Mesothelial cell of epicardium (in vitro differentiated cells): ENCODE measurements at regions not wholly inside any gene's neighbourhood (a gene's known extent, or its start where the extent isn't known, plus 50 kb on each side); places are given as distances from the start of the nearest gene placed in this dataset.
A peak's percentile ranks its signal among the peaks of the same experiment; 100 is the strongest.

ENCODE experiments used
- DNase-seq, 2 experiments: peaks; one replicate each; pipeline ENCODE4 v3.0.0; 2021; ENCODE audit warnings: low spot score in 2 of 2; ENCODE audit not compliant: unreplicated experiment in 2 of 2
- H3K27ac Mint-ChIP-seq: 2 replicates; pipeline ENCODE4 v1.8.0; 2021; ENCODE audit warnings: mixed read lengths
- H3K27me3 Mint-ChIP-seq: 2 replicates; pipeline ENCODE4 v1.8.0; 2021; ENCODE audit warnings: low read depth, mixed read lengths
- H3K36me3 Mint-ChIP-seq: 2 replicates; pipeline ENCODE4 v1.8.0; 2021; ENCODE audit warnings: mixed read lengths
- H3K4me1 Mint-ChIP-seq: 2 replicates; pipeline ENCODE4 v1.8.0; 2021; ENCODE audit warnings: mixed read lengths
- H3K4me3 Mint-ChIP-seq: 2 replicates; pipeline ENCODE4 v1.8.0; 2021; ENCODE audit warnings: mild to moderate bottlenecking, moderate library complexity, mixed read lengths
- H3K9me3 Mint-ChIP-seq: 2 replicates; pipeline ENCODE4 v1.8.0; 2021; ENCODE audit warnings: mixed read lengths
- CTCF ChIP-seq: fragments of 200-600 bp; sonication (generic); IDR thresholded peaks from one replicate; pipeline ENCODE4 v1.5.0; 2021; ENCODE audit warnings: antibody characterized with exemption; ENCODE audit not compliant: unreplicated experiment

- no peak for DNase-seq
- H3K4me1 Mint-ChIP-seq: peaks cover 10% of the 10 kb centered on the region
- no peak overlapping the region for H3K4me3 Mint-ChIP-seq
- no peaks in the 10 kb centered on the region for H3K9me3 Mint-ChIP-seq
- no peaks in the 10 kb centered on the region for H3K27me3 Mint-ChIP-seq
- TF ChIP-seq CTCF: no peak
- H3K27ac Mint-ChIP-seq: no peak overlapping the region
- no peaks in the 10 kb centered on the region for H3K36me3 Mint-ChIP-seq
These were observed 231.7 kb downstream of the SIM1 start for GRCh38 chr6:100232781-100233573.

- DNase-seq: no peak
- H3K27ac Mint-ChIP-seq: no peak overlapping the region
- H3K9me3 Mint-ChIP-seq: no peaks in the 10 kb centered on the region
- H3K4me3 Mint-ChIP-seq: no peak overlapping the region
- peaks cover 10% of the 10 kb centered on the region for H3K4me1 Mint-ChIP-seq
- TF ChIP-seq CTCF: no peak
- no peaks in the 10 kb centered on the region for H3K27me3 Mint-ChIP-seq
- no peaks in the 10 kb centered on the region for H3K36me3 Mint-ChIP-seq
These were observed 233.8 kb downstream of the SIM1 start for GRCh38 chr6:100230953-100231316.

GRCh38 chr6:100230115-100230952 lies 234.4 kb downstream of the SIM1 start:
- TF ChIP-seq CTCF: no peak
- H3K27ac Mint-ChIP-seq: no peak overlapping the region
- no peaks in the 10 kb centered on the region for H3K9me3 Mint-ChIP-seq
- DNase-seq: no peak
- no peak overlapping the region for H3K4me3 Mint-ChIP-seq
- H3K4me1 Mint-ChIP-seq: peaks cover 10% of the 10 kb centered on the region
- no peaks in the 10 kb centered on the region for H3K36me3 Mint-ChIP-seq
- H3K27me3 Mint-ChIP-seq: no peaks in the 10 kb centered on the region

GRCh38 chr6:100229512-100229911 lies 235.2 kb downstream of the SIM1 start:
- Mint-ChIP-seq H3K36me3 (no peaks in the 10 kb centered on the region), H3K4me3 (peak overlapping the region; percentile 61), H3K4me1 (peaks cover 10% of the 10 kb centered on the region), H3K27ac (no peak overlapping the region), H3K9me3 (no peaks in the 10 kb centered on the region), H3K27me3 (no peaks in the 10 kb centered on the region)
- no peak for DNase-seq
- no peak for TF ChIP-seq CTCF

GRCh38 chr6:100228834-100229441 lies 234.9 kb upstream of the MCHR2 start:
- H3K4me3 Mint-ChIP-seq: peak overlapping the region; percentile 66
- H3K27me3 Mint-ChIP-seq: no peaks in the 10 kb centered on the region
- H3K36me3 Mint-ChIP-seq: no peaks in the 10 kb centered on the region
- no peak for TF ChIP-seq CTCF
- peak overlapping the region; percentile 22 for H3K27ac Mint-ChIP-seq
- H3K4me1 Mint-ChIP-seq: peaks cover 10% of the 10 kb centered on the region
- DNase-seq: peak; percentile 25 to 51
- no peaks in the 10 kb centered on the region for H3K9me3 Mint-ChIP-seq
